ENCODE measurements at regions not wholly inside any gene's neighbourhood (a gene's known extent, or its start where the extent isn't known, plus 50 kb on each side); places are given as distances from the start of the nearest gene placed in this dataset.

DNA sequence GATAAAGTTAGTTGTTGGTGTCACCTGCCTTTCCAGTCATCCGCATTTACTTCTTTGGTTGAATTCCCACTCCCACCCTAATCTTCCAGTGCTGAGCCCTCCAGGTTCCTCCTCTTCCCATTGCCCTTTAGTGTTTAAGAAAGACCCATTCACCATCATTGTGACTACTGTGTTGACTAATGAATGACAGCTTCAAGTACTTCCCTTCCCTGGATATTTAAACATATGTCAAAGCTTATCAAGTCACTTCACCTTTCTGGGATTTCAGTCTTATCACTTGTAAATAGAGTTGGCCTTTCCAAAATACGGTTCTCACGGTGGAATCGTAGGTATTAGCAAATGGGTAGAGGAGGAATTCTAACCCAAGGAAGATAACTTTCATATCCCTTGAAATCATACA lies 201.6 kb upstream of the SVIL start:
- no peaks in the 10 kb centered on the region for H3K36me3 ChIP-seq (ENCODE audit: control insufficient read depth, insufficient read depth, low read length)
- no peak overlapping the region for H3K4me3 ChIP-seq (ENCODE audit: low read depth, low read length)
- H3K27me3 ChIP-seq (ENCODE audit: control insufficient read depth, insufficient read depth, low read length): no peaks in the 10 kb centered on the region
- no peak for DNase-seq (ENCODE audit: low read depth)
- TF ChIP-seq, protein P1, sequence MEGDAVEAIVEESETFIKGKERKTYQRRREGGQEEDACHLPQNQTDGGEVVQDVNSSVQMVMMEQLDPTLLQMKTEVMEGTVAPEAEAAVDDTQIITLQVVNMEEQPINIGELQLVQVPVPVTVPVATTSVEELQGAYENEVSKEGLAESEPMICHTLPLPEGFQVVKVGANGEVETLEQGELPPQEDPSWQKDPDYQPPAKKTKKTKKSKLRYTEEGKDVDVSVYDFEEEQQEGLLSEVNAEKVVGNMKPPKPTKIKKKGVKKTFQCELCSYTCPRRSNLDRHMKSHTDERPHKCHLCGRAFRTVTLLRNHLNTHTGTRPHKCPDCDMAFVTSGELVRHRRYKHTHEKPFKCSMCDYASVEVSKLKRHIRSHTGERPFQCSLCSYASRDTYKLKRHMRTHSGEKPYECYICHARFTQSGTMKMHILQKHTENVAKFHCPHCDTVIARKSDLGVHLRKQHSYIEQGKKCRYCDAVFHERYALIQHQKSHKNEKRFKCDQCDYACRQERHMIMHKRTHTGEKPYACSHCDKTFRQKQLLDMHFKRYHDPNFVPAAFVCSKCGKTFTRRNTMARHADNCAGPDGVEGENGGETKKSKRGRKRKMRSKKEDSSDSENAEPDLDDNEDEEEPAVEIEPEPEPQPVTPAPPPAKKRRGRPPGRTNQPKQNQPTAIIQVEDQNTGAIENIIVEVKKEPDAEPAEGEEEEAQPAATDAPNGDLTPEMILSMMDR (IDR thresholded peaks at IDR 0.05; ENCODE audit: insufficient read depth, low read length, poor library complexity, severe bottlenecking): no peak

DNA sequence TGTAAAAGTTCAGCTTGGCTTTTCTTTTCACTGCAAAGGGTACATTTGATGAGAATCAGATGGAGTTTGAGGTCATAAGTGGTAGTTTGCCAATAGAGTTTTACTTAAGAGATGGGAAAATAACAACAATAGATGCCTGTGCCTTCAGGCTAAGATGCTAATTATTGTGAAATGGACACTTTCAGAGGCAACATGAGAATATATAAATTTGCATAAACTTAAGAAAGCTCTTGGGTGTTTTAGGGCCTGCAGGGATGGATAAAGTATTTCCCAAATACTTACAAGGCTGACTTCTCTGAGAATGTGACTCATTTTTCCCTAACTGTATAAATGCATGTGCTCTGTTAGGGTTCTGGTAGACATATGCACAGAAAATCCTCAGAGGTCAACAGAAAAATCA lies 200.3 kb upstream of the SVIL start:
- TF ChIP-seq, protein P1 (IDR thresholded peaks at IDR 0.05; ENCODE audit: insufficient read depth, low read length, poor library complexity, severe bottlenecking): no peak
- H3K36me3 ChIP-seq (ENCODE audit: control insufficient read depth, insufficient read depth, low read length): no peaks in the 10 kb centered on the region
- H3K4me3 ChIP-seq (ENCODE audit: low read depth, low read length): no peak overlapping the region
- H3K27me3 ChIP-seq (ENCODE audit: control insufficient read depth, insufficient read depth, low read length): no peaks in the 10 kb centered on the region
- DNase-seq (ENCODE audit: low read depth): no peak

DNA sequence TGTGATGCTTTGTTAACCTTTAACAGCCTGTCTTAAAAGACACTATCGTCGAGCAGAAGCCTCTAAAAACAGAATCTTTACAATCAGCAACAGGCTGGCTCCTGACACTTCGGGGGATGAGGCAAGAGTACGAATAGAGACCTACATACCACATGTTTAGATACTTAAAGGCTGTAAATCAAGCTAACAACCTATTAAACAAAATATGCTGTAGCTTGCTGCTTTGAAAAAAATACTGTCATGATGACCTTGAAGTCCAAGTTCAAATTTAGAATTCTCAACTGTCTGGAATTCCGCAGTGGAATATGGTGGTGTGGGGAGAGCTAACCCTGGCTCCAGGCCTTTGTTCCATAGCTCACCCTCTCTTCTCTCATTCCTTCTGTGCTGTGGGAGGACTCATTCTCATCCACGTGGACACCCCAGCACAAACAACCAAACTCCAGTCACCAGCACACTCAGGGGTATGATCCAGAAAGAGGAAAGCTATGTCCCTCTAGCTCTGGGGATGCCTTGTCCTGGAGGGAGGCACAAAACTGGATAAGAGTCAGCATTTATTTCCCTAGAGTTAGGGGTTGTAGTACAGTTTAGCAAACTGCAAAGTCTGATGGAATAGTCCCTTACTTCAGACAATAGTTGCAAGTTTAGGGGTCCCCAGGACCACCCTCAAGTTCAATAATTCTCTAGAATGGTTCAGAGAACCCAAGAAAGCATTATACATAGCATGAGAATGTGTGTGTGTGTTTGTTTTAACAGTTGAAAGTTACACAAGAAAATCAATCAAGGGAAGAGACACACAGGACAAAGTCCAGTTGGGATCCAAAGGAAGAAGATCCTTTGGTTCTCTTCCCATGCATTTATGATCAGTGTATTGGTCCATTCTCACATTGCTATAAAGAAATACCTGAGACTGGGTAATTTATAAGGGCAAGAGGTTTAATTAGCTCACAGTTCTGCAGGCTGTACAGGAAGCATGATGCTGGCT lies 196.1 kb upstream of the SVIL start:
- Histone ChIP-seq H3K4me3 (ENCODE audit: low read depth, low read length) (no peak overlapping the region), H3K27me3 (ENCODE audit: control insufficient read depth, insufficient read depth, low read length) (no peaks in the 10 kb centered on the region), H3K36me3 (ENCODE audit: control insufficient read depth, insufficient read depth, low read length) (no peaks in the 10 kb centered on the region)
- TF ChIP-seq, protein P1 (IDR thresholded peaks at IDR 0.05; ENCODE audit: insufficient read depth, low read length, poor library complexity, severe bottlenecking): no peak
- no peak for DNase-seq (ENCODE audit: low read depth)

- DNase-seq (ENCODE audit: low read depth): no peak
- Histone ChIP-seq H3K27me3 (ENCODE audit: control insufficient read depth, insufficient read depth, low read length) (no peaks in the 10 kb centered on the region), H3K4me3 (ENCODE audit: low read depth, low read length) (no peak overlapping the region), H3K36me3 (ENCODE audit: control insufficient read depth, insufficient read depth, low read length) (no peaks in the 10 kb centered on the region)
- TF ChIP-seq, protein P1 (IDR thresholded peaks at IDR 0.05; ENCODE audit: insufficient read depth, low read length, poor library complexity, severe bottlenecking): no peak
Measured at GRCh38 chr10:29829776-29830175, 195.0 kb upstream of the SVIL start.

- TF ChIP-seq, protein P1 (IDR thresholded peaks at IDR 0.05; ENCODE audit: insufficient read depth, low read length, poor library complexity, severe bottlenecking): no peak
- no peaks in the 10 kb centered on the region for H3K27me3 ChIP-seq (ENCODE audit: control insufficient read depth, insufficient read depth, low read length)
- H3K36me3 ChIP-seq (ENCODE audit: control insufficient read depth, insufficient read depth, low read length): no peaks in the 10 kb centered on the region
- H3K4me3 ChIP-seq (ENCODE audit: low read depth, low read length): no peak overlapping the region
- no peak for DNase-seq (ENCODE audit: low read depth)
Measured at GRCh38 chr10:29828956-29829355, 194.2 kb upstream of the SVIL start.

Measured in kidney epithelial cell (primary cell).